UCSD-AML1 (cell line): ENCODE measurements at regions not wholly inside any gene's neighbourhood (a gene's known extent, or its start where the extent isn't known, plus 50 kb on each side); places are given as distances from the start of the nearest gene placed in this dataset.
"Not testable (repeated sequence)": the region's sequence is repeated elsewhere in the genome, so short reads cannot be mapped to it uniquely, and the experiment has no call there.

Experiments
- DNase-seq: peaks from one replicate; lab custom pipeline; 2025; ENCODE audit not compliant: unreplicated experiment; lab: John Stamatoyannopoulos, UW

DNA sequence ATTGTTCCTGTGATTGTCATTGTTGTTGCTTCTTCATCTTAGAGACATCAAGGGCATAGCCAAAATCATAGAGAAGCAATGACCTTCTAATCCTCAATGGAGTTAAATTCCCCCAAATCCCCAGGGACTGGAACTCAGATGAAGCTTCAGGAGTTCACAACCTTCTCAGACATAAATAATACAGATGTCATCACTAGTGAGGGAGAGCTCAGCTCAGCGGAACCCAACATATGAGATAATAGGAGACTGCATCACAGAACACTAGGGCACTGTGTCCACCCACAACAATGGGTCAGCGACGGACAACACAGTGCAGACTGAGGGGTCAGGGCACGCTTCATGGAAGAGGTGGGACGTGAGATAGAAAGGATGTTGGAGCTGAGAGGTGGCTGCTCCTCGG is 1290.4 kb upstream of the TMEM132C start:
- DNase-seq = no peak

DNA sequence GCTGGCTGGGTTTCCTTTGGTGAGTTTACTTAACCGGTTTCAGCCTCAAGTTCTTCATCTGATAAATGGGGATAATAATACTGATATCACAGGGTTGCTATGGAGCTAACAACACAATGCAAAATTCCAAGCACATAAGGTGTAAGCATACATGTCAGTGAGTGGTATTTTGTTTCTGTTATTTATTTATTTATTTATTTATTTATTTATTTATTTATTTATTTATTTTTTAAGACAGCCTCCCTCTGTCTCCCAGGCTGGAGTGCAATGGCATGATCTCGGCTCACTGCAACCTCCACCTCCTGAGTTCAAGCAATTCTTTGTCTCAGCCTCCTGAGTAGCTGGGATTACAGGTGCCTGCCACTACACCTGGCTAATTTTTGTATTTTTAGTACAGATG is 1287.4 kb upstream of the TMEM132C start:
- DNase-seq = not testable (repeated sequence)

DNA sequence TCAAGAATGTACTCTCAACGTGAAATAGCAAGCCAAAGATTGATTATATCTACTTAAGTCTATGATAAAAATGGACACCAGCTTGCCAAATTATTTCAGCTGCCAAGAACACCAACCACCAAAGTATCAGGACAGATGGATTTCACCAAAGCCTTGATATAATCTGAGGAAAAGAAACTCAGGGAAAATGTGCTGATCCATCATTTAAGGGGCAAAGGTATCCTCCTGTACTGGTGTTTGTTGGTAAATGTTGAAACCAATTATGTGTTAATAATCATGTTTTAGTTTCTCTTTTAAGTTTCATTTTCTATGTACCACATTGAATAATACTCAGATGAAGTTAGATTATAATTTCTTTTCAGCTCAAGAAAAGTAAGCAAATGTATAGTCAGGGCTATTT is 1284.3 kb upstream of the TMEM132C start:
- no peak for DNase-seq

DNA sequence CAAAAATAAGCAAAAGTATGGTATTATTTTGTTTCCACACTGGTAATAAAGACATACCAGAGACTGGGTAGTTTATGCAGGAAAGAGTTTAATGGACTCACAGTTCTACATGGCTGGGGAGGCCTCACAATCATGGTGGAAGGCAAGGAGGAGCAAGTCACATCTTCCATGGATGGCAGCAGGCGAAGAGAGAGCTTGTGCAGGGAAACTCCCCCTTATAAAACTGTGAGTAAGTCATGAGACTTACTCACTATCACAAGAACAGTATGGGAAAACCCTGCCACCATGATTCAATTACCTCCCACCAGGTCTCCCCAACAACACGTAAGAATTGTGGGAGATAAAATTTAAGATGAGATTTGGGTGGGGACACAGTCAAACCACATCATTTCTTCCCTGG is 1283.2 kb upstream of the TMEM132C start:
- DNase-seq = not testable (repeated sequence)

DNA sequence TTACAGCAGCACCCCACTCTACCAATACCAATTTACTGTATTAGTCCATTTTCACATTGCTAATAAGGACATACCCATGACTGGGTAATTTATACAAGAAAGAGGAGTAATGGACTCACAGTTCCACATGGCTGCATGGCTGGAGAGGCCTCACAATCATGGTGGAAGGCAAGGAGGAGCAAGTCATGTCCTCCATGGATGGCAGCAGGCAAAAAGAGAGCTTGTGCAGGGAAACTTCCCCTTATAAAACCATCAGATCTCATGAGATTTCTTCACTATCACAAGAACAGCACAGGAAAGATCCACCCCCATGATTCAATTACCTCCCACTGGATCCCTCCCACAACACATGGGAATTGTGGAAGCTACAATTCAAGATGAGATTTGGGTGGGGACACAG is 1281.3 kb upstream of the TMEM132C start:
- DNase-seq = not testable (repeated sequence)

DNA sequence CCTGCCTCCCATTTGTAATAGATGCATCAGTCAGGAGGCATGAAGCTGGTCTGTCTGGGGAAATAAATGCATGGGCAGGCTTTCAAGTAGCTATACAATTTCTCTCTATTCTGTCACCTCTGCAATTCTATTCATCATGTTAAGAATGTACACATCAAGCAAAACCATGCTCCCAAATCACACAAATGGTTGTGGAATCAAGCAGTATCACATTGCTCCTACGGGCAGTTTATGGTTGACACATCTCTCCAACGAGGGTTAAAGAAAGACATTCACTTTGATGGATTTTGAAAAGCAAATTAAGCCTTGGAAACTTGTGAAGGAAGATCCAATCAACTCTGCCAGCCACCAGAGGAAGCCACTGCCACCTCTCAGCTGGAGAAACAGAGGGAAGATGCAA is 1277.4 kb upstream of the TMEM132C start:
- DNase-seq = no peak

DNA sequence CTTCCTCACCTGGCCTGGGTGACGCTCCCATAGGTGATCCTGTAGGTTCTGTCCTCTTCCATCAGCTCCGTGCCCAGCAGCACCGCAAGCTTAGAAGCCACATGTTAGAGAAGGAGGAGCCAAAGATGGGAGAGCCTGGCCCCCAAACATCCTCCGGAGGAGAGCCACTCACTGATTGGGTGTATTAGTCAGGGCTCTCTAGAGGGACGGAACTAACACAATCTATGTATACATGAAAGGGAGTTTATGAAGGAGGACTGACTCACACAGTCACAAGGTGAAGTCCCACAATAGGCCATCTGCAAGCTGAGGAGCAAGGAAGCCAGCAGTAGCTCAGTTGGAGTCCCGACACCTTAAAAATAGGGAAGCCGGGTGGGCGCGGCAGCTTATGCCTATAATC is 1273.1 kb upstream of the TMEM132C start:
- DNase-seq = no peak

DNA sequence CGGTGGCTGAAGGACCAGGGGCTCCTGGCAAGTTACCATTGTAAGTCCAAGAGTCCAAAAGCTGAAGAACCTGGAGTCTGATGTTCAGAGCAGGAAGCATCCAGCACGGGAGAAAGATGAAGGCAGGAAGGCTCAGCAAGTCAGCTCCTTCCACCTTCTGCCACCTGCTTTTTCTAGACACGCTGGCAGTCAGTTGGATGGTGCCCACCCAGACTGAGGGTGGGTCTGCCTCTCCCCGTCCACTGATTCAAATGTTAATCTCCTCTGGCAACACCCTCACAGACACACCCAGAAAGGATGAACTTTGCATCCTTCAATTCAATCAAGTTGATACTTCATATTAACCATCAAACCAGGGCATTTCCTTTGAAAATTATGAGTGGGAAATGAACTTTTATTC is 1272.4 kb upstream of the TMEM132C start:
- no peak for DNase-seq

DNA sequence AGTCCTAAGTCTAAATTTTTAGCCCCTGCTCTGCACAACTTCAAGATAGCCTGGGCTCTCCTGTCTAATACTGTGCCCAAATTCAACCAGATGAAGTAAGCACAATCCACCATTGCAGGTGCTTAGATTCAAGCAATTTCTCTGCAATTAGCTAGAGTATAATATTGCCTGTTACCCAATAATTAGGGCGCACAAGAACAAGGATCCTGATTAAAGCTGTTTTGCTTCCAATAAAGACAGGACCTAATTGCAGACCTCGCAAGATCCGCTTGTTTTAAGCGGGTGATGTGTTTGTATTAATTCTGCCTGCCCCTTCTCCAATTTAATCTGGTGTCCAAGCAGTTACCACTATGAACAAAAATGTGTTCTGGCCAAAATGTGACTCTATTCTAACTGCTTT is 1268.9 kb upstream of the TMEM132C start:
- no peak for DNase-seq

DNA sequence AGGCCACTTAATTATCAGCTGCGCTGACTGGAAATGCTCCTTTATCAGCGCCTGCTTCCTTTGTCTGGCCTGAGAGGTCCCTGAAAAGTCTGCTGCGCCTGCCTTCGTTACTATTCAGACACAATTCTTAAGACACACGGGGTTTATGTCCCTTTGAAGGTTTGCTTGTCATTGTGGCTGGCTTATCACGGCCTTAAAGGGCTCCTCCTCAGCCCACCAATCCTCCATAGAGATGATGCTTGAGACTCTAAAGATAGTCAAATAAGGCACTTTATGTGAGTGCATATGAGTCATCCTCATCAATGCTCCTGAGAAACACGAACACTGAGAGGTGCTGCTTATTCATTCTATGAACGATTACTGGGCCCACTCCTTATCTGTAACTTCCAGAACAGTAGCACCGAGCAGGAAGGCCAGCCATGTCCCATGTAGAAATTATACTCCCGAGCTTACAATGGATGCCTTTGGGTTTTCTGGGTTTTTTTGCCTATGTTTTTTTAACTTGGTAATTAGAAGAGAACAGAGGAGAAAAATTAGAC is 1268.2 kb upstream of the TMEM132C start:
- no peak for DNase-seq

DNA sequence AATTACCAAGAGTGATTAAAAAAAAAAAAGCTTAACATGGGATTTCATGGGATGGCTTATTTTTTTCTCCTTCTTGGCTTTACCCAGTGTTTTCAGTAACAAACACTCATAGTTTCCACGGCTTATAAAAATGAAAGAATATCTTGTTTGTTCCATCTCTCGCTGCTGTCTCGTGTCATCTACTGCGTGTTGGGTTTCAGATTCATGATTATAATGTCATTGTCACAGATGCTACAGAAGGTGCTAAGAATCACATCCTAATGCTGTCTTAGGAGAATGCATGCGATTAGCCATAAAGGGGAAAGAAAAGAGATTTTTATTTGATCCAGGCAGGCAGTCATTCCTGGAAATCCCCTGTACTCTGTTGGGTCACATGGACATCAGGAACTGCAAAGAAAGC is 1267.6 kb upstream of the TMEM132C start:
- DNase-seq = no peak

DNA sequence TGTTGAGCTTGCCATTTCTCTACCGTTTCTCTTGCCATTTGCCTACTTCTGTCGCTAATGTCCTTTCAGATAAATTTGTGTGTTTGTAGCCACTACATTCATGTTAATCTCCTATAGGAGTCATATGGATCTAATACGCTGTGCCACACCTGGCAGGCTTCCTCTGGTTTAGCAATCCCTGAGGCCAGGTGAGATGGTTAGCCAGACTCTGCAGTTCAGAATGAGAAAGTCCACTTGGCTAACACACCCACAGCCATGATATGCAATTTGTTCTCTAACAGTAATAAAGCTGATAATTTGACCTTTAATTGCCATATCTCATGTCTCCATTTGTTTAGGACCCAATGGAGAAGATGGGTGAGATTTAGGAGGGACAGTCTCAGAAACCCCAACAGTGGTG is 1261.6 kb upstream of the TMEM132C start:
- DNase-seq = no peak

DNA sequence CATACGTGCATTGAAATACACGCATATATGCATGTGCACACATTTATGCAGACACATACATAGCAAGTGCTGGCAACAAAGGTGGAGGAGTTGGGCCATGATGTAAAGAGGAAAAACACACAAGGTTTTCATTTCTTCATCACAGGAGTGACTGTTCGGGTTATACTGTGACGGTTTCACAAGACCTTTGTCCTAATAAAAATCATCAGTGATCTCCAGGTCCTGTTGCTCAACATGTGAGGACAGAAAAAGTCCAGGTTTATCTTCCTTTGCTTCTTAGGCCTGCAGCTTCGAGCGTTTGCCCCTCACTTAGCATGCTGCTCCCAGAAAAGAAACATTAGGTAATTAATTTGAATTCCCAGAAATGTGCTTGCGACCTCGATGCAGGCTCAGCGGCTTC is 1260.0 kb upstream of the TMEM132C start:
- no peak for DNase-seq

DNA sequence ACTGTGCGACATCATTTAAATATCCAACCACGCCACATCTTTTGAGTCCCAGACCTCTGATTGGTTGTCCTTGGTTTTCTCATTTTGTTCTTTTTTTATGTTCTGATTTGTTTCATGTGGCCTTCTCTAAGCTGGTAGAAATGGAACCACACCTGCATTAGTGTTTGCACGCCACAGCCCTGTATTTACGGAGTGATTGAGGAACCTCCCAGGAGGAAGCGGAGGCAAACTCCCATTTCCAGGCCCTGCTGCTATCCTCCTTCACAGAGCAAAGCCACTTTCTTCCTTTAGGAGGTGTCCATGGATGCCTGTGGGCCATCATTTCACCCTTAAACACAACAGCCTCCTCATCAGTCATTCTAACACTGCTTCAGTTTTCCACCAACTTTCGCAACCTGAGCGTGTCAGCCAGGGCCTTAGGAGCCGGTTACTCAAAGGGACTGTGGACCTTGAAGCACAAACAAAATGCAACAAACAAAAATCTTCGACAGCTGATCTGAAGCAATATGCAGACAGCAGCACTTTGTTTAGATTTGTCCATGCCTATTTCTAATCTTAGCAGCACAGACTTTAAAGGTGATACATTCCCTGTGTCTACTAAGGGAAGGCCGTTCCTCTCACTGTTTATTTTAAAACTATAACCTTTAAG is 1258.1 kb upstream of the TMEM132C start:
- DNase-seq = no peak

DNA sequence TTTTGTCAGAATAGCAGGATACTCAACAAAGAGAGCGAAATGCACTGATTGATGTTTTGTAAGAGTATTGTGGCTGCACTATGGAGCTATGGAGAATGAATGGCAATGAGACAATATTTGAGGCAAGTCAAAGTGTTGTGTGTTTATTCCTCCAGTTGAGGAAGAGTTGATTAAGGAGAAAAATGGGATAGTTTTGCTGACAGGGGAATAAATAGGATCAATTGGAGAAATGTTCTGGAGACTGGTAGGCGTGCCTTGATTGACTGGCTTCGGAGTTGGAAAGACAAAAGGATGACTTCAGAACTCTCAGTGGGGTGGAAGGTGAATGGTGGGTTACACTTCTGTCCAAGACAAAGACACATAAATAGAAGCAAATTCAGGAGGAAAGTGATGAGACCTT is 1254.9 kb upstream of the TMEM132C start:
- no peak for DNase-seq

DNA sequence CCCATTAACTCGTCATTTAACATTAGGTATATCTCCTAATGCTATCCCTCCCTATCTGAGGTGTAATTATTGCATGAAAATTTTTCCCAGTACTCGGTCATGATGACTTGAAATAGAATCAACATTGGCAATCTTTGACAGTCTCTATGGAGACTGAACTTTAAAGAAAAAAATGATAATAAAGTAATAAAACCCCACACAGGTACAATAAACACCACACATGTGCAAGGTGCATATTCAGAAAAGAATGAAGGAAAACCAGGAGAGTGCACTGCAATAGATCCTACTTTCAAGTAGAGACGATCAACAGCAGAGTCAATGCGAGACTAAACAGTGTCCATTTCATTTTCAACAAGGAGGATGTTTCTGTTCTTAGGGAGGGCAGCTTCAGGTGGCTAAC is 1253.8 kb upstream of the TMEM132C start:
- no peak for DNase-seq

DNA sequence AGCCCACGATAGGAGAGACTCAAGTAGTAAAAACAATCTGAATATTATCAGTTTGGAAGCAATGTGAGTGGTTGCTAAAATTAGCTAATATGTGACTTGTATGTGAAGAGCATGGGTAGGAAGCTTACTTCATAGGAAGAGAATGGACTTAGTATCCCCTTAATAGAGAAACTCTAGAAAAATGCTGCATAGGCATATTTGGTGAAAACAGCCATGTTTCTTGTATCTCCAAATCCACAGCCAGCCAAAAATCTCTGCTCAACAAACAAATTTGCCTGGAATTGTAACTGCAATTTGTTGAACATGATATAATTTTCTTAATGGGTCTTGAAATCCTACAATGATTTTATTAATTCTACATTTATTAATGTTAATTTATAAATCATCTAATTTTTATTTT is 1252.9 kb upstream of the TMEM132C start:
- no peak for DNase-seq

DNA sequence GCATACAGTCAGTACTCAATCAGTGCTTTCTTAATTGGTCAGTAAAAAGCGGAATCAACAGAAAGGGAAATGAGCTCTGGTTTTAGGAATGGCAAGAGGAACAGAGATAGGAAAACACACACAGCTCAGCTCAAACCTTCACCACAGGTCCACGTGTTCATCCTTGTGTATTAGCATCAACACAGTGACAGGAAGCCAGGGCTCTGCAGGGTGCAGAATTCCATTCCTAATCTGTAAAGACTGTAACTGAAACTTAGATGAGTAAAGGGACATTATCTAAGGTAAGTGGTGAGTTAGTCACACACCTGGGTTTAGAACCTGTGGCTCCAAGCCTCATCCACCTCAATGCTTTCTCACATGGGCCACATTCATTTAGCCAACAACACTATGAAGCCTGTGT is 1242.2 kb upstream of the TMEM132C start:
- no peak for DNase-seq

DNA sequence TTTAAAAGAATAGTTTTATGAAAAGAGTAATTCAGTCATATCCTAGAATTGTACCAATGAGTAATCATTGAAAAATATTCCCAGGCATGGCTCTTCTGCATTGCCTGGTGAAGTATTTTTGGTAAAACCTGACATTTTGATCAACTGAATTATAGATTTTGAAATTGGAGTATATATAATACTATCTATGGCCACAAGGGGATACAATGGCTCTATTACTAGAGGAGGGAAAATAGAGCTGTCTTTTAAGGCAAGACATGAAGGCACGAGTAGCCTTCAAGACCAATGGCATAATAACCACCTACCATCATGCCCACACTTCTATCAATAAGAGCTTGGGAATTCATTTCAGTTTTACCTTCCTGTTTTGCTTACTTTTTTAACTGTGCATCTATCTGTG is 1241.4 kb upstream of the TMEM132C start:
- no peak for DNase-seq

DNA sequence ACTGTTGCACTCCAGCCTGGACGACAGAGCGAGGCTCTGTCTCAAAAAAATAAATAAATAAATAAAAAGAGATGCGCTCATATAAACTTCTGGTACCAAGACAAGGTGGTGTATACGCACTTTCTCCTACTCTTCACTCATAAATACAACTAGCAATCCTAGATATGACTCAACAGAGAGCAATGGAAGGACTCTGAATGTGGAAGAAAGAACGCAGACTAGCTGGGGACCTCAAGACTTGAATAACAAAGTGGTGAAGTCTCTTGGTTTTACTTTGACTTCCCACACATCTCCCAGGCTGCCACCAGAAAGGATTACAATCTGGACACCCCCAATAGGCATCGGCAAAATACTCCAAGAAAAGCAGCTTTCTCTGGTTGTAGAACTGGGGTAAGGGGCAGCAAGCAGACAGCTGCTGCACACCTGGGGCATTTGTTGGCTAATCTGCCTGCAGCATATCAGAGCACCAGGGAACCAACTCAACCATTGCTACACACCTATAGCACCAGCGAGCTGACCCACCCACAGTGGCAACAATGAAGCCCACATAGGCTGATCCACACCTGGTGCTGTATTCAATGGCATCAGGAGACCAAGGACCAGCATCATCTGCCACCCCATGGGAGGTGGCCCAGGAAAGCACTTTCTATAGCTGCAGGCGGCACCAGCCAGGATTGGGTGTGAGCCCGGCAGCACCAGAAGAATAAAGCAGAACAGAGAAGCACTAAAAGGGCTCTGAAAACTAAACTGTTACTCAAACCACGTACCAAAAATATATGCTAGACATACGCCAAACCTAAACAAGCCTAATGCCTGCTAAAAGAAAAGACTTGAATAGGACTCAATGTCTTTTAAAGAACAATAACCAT is 1231.7 kb upstream of the TMEM132C start:
- no peak for DNase-seq

DNA sequence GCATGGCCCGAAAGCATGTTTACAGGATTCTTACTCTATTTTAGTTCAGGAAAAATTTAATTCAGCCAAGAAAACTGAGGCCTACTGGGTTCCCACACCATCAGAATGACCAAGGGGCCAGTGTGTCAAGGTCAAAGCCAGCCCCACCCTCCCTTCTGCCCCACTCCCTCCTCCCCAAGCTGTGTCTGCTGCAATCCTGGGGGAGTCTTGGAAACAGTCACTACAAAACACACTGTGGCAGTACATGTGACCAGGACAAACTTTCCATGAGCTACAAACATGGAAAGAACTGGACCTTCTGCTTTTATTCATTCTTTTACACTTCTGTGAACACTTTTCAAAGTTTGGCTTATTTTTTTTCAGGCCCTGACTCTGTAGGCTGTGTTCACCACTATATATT is 1228.8 kb upstream of the TMEM132C start:
- no peak for DNase-seq

DNA sequence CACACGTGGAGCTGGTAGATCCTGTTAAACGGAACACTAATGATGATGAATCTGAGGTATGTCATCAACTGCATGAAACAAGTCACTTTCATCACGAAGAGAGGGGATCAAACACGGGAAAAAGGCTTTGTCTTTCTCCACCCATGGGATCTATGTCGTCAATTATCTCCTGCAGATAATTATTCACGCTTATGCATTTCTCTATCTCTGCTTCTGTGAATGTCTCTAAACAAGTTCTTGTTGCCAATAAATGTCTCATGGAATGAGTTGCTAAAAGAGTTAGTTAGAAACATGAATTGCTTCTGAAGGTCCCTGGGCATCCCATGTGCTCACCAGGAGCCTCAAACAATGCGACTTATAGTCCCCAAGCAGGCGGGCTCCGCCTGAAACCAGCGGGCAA is 1228.2 kb upstream of the TMEM132C start:
- no peak for DNase-seq
